CD4-positive, alpha-beta T cell treated with Interferon gamma for 1 hour (primary cell): ENCODE measurements at regions not wholly inside any gene's neighbourhood (a gene's known extent, or its start where the extent isn't known, plus 50 kb on each side); places are given as distances from the start of the nearest gene placed in this dataset.

ENCODE experiments used
- DNase-seq: peaks from one replicate; pipeline ENCODE4 v3.0.0-alpha.2; 2020

- DNase-seq: no peak
Observed at GRCh38 chr2:59702026-59702425, 851.4 kb downstream of the BCL11A start.

GRCh38 chr2:59701271-59701994 is 852.0 kb downstream of the BCL11A start:
- DNase-seq: no peak

DNA sequence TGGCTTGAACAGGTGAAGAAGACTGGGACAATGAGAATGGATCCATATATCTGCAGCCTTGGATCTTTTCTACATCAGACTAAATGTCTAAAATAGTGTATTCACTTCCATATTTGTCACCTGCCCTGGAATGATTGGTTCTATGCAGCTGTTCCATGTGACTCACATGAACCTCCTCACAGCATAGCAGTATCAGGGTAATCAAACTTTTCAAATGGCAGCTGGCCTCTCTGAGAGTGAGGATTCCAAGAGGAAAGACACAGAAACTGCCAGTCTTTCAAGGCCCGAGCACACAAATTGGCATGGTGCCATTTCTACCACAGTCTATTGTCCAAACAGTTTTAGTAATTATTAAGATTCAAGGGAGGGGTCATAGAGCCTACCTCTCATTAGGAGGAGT is 859.3 kb downstream of the BCL11A start:
- DNase-seq: no peak

GRCh38 chr2:59693231-59693959 is 860.1 kb downstream of the BCL11A start:
- DNase-seq: no peak

- DNase-seq: no peak
Observed at GRCh38 chr2:59691518-59692190, 861.8 kb downstream of the BCL11A start.

GRCh38 chr2:59690849-59691248 is 862.6 kb downstream of the BCL11A start:
- no peak for DNase-seq

GRCh38 chr2:59684771-59685166 is 868.7 kb downstream of the BCL11A start:
- no peak for DNase-seq

GRCh38 chr2:59684116-59684770 is 869.2 kb downstream of the BCL11A start:
- DNase-seq: no peak

DNA sequence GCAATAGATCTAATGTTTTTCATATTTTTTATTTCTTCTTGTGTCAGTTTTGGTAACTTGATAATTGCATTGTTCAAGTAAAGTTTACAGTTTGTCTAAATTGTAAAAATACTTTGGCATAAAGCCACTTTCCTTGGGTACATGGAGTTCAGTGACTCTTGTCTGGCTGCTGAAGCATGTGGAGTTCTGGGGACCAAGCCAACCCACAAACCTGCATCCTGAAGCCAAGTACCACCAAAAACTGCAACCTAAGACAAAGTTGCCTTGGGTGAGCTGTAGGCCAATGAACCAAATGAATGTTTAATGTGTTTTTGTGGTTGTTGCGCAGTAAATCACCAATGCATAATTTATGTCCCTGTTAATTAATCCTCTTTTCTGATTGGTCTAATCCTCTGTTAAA is 872.6 kb downstream of the BCL11A start:
- no peak for DNase-seq

GRCh38 chr2:59677158-59677557 is 876.3 kb downstream of the BCL11A start:
- no peak for DNase-seq

DNA sequence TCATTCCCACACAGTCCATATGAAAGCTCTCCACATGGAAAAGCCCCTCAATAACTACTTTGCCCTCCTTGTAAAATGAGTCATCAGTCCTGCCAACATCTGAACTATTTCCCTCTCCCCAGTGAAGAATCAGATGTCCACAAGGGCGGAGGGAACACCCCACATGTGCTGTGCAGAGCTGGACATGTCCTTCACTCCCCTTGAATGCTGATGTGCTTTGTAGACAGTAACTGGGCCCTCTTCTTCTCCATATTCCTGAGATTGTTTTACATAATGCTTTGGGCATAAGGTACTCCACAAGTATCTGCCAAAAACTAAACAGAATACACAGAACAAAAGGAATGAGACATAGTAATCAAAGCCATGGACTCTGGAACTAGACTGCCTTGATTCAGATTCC is 879.4 kb downstream of the BCL11A start:
- DNase-seq: no peak

DNA sequence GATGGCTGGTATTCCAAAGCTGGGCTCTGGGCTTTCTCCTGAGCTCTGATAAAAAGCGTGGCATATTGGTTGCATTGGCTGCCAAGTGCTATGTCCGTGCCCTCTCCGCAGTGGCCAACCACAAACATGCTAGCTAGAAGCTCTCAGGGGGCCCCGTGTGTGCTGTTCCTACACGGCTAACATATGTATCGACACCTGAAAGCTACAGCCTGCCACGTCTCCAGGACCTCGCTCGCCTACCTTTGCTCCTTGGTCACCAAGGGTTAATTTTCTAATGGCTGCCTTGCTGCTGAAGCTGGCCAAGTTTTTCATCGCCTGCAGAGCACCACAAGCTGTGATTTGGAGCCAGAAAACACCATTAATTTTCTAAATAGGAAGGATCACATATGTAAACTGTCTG is 888.4 kb downstream of the BCL11A start:
- DNase-seq: no peak

DNA sequence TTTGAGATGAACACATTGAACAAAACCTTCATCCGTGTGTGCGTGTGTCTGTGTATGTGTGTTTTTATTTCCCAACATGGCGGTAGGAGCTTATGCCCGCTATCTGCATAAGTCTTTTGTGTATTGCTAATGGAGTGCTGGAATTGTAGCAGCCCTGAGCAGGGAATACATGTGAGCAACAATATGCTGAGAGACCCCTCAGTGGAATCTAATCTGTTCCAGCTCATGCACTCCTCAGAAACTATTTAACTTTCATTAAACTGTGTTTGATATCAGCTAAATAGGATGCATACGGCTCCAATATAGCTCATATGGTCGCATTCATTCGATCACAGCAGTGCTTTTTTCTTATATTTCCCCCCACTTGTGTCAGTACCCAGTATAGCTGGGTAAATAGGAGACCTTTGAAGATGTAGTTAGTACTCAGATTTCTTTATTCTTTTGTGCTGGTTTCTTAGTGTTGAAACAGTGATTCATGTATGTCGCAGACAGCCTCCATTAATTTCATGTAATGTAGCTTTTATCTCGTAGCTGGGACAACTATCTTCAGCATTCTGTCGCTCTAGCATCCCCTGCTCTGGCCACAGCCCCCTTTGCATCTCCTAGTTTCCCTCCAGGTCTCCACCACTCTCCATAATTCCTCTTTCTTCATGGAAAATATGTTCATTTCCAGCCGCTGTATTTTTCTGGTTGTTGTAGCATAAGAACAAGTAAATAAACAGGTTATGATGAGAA is 891.2 kb downstream of the BCL11A start:
- DNase-seq: no peak

- no peak for DNase-seq
Observed at GRCh38 chr2:59660262-59660661, 893.2 kb downstream of the BCL11A start.

DNA sequence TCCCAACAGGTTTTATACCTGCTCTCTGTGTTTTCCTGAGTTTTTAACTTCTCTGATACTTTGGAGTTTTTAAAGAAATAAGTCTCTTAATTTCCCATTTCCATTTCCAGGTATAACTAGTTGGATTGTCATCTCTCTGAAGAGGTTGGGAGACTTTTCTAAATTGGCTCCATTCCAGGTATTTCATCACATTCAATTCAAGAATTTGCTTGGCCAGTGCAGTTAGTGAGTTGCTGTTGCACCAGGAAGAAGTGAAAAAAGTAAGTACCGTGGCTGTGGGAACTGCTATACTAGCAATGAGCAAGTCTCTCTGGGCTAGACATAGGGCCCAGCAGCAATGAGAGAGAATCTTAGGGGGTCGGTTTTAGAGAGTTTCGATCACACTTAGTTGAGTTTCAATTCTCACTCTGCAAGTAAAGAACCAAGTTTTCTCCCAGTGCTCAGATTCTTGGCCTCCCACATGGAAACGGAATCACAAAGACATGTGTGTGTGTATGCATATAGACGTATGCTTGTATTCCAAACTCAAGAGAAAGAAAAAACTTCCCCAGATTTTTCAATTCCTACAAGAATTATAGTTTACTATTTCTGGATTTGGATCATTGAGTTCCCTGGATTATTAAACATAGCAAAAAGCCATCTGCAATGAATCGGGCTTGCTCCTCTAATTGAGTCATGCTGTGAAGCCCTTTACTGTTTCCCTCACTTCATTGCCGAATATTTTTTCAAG is 894.4 kb downstream of the BCL11A start:
- no peak for DNase-seq

DNA sequence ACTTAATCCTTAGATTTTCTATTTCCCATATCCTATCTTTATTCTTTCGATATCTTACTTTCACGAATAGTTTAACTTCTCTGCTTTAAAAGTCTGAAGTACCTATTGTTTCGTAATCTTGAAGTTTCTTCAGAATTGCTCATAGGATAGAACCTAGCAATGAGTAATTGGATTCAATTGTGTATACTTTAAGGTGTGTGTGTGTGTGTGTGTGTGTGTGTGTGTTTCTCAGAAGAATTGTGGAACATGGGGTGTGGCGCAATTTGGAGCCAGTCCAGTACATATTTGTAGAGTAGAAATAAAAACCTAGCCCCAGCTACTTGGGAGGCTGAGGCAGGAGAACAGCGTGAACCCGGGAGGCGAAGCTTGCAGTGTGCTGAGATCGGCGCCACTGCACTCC is 897.6 kb downstream of the BCL11A start:
- DNase-seq: no peak

- DNase-seq: no peak
Observed at GRCh38 chr2:59654710-59655109, 898.7 kb downstream of the BCL11A start.

GRCh38 chr2:59653164-59653563 is 900.3 kb downstream of the BCL11A start:
- DNase-seq: no peak

DNA sequence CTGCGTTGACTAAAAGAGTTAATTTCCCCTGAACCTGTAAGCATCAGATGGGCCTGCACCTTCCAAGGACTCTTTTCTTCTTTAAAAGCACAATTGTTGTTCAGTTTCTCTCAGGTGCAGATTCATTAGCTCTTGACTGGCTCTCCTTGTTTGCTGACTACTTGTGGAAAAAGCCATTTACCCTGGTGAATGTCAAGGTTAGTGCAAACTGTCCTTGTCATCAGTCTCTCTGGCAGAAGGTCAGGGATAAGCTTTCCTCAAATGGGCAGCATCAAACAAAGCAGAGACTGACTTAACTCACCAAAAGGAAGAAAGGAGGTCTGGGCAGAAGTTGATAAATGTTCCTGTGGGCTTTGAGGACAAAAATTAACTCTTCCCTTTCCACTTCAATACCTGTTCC is 922.7 kb downstream of the BCL11A start:
- DNase-seq: no peak

DNA sequence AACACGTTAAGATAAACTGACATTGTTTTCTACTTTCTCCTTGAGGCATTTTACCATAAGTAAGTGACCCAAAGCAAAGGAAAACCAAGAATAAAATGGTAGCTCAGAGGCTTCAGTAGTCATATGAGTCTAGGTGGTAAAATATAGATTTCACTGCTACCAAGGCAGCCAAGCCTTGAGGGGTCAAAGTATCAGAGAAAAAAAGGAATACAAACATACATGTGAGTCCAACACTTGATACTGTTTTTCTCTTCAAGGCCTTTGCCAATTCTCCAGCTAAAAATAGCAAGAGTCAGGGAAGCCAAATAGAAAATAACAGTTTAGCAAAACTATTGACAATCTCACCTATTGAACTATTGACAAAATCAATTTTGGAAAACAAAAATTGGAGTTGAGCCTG is 925.9 kb downstream of the BCL11A start:
- DNase-seq: no peak

DNA sequence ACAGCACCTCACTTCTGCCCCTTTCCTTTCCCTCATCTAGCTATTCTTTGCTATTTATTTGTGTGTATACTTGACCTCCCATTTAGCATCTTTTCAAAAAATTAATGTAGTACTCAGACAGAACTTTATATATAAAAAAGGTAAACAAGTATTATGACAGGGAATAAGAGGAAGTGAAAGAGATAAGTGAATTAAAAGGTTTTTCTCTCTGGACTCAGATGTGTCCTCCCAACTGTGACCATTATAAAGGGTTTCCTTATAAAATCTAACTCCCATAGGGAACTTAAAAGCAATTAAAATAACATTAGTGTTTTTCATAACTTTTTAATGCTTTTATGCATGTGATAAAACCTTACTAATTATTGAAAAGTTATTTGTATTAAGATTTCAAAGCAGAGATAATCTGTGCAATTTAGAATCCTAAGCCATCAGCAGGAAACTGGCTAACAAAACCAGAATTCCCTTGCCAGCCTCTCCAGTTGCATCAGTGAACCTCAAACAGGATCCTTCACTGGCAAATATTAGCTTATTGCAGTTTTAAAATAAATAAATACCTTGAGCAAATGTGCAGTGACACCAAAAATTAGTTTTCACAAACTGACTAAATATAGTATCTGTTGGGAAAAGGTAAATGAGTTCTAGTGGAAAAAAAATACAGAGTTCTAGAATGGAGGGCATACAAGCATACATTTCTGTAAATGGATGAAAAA is 930.7 kb downstream of the BCL11A start:
- no peak for DNase-seq
